ENCODE measurements at regions not wholly inside any gene's neighbourhood (a gene's known extent, or its start where the extent isn't known, plus 50 kb on each side); places are given as distances from the start of the nearest gene placed in this dataset.

GRCh38 chr18:65628390-65628789, 122.4 kb upstream of the CDH7 start:
- TF ChIP-seq, protein P1, sequence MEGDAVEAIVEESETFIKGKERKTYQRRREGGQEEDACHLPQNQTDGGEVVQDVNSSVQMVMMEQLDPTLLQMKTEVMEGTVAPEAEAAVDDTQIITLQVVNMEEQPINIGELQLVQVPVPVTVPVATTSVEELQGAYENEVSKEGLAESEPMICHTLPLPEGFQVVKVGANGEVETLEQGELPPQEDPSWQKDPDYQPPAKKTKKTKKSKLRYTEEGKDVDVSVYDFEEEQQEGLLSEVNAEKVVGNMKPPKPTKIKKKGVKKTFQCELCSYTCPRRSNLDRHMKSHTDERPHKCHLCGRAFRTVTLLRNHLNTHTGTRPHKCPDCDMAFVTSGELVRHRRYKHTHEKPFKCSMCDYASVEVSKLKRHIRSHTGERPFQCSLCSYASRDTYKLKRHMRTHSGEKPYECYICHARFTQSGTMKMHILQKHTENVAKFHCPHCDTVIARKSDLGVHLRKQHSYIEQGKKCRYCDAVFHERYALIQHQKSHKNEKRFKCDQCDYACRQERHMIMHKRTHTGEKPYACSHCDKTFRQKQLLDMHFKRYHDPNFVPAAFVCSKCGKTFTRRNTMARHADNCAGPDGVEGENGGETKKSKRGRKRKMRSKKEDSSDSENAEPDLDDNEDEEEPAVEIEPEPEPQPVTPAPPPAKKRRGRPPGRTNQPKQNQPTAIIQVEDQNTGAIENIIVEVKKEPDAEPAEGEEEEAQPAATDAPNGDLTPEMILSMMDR (IDR thresholded peaks at IDR 0.05): no peak
- TF ChIP-seq ZFX (IDR thresholded peaks at IDR 0.05; ENCODE audit: borderline replicate concordance): no peak
- H3K27ac ChIP-seq: no peak overlapping the region

GRCh38 chr18:65623676-65624075, 127.1 kb upstream of the CDH7 start:
- no peak for TF ChIP-seq ZFX (IDR thresholded peaks at IDR 0.05; ENCODE audit: borderline replicate concordance)
- TF ChIP-seq, protein P1 (IDR thresholded peaks at IDR 0.05): no peak
- no peak overlapping the region for H3K27ac ChIP-seq

DNA sequence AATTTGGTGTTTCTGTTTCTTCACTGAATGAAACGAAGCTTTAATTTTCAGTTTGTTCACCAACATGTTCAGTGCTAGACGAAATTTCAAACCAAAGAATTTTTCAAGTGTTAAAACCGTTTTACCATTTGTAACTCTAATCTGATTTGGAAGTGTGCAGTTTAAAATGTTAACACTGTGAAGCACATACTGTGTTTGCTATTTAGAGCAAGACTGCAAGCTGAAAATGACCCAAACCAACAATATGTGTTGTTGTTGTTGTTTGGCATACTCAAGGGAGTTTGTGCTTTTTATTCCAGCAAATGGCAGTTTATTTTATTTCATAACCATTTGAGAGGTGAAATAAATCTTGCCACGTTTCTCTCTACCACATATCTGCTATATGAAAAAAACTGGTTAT, 128.4 kb upstream of the CDH7 start:
- TF ChIP-seq, protein P1 (IDR thresholded peaks at IDR 0.05): no peak
- no peak for TF ChIP-seq ZFX (IDR thresholded peaks at IDR 0.05; ENCODE audit: borderline replicate concordance)

GRCh38 chr18:65620076-65620696, 130.6 kb upstream of the CDH7 start:
- no peak for TF ChIP-seq ZFX (IDR thresholded peaks at IDR 0.05; ENCODE audit: borderline replicate concordance)
- TF ChIP-seq, protein P1 (IDR thresholded peaks at IDR 0.05): no peak
- no peak overlapping the region for H3K27ac ChIP-seq

More for the DNA sequence above, 128.4 kb upstream of the CDH7 start:
- no peak overlapping the region for H3K27ac ChIP-seq

DNA sequence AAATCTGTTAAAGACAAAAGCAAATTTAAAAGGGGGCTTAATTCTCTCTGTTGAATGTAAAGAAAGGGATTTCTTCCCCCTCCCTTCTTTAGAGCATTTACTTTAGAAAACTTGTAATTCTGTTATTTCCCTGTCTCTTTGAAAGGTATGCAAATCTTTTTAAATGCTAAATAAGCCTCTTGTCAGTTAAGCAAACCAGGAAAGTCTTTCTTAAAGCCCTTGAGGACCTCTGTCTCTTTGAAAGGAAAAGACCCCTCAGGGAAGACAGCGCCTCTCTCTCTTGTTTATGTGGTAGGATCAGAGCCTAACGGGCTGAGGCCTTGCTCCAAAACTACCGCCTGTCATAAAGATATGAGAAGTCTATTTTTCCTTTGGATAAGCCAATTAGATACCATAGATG, 139.9 kb upstream of the CDH7 start:
- H3K27ac ChIP-seq: no peak overlapping the region
- TF ChIP-seq, protein P1 (IDR thresholded peaks at IDR 0.05): no peak

DNA sequence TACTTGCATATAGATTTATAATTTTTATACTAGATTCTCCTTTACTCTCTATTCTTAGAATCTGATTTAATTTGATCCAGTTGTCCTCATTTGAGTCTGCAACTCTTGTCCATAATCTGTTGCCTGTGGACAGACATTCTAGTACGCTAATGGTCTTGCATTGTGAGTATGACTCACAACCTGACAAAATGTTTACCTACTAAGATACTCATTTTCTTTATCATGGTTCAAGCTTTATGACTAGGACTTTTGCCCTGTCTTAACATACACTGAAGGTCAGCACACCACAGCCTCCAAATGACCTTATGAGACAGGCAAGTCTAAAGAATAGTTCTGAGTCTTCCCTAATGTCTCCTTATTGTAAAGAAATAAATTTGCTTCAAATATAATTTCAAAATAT, 142.3 kb upstream of the CDH7 start:
- TF ChIP-seq ZFX (IDR thresholded peaks at IDR 0.05; ENCODE audit: borderline replicate concordance): no peak
- TF ChIP-seq, protein P1 (IDR thresholded peaks at IDR 0.05): no peak

DNA sequence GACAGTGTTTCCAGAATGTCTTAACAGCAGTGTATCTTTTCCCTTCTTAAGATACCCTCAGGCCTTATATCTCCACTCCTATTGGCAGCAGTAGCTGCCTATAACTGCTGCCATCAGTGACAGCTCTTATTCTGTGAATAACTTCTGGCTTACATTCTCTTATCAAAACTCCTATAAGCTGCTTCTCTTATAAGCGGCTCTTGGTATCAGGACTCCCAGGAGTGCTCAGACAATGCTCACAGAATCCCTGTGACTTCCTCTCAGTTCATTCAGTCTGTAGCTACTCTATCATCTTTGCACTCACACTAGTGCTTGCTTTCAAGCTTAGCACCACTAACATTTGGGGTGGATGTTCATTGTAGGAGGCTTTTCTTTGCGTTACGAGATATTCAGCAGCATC, 143.7 kb upstream of the CDH7 start:
- no peak overlapping the region for H3K27ac ChIP-seq
- TF ChIP-seq, protein P1 (IDR thresholded peaks at IDR 0.05): no peak
- no peak for TF ChIP-seq ZFX (IDR thresholded peaks at IDR 0.05; ENCODE audit: borderline replicate concordance)

More for the DNA sequence above, 142.3 kb upstream of the CDH7 start:
- no peak overlapping the region for H3K27ac ChIP-seq

Measured in 22Rv1 (cell line).